Lower lobe of right lung (tissue), 2 donors: ENCODE measurements at regions not wholly inside any gene's neighbourhood (a gene's known extent, or its start where the extent isn't known, plus 50 kb on each side); places are given as distances from the start of the nearest gene placed in this dataset.

Experiments
- ATAC-seq, 2 donors: fragments of 200-7000 bp; cut with Tn5 transposase; one replicate each; pipeline ENCODE4 v1.9.1; 2020 to 2022; ENCODE audit warnings: mild to moderate bottlenecking in 2 of 2, moderate library complexity in 2 of 2
- DNase-seq: peaks from one replicate; pipeline ENCODE4 v3.0.0-alpha.2; 2020
- H3K27ac ChIP-seq: fragments of 200-600 bp; one replicate; pipeline ENCODE4 v1.8.0; 2022
- H3K27me3 ChIP-seq: fragments of 200-600 bp; one replicate; pipeline ENCODE4 v1.8.0; 2022; ENCODE audit warnings: low read depth
- H3K36me3 ChIP-seq: fragments of 200-600 bp; one replicate; pipeline ENCODE4 v1.8.0; 2022; ENCODE audit warnings: mild to moderate bottlenecking
- H3K4me1 ChIP-seq: fragments of 200-600 bp; one replicate; pipeline ENCODE4 v1.8.0; 2022
- H3K4me3 ChIP-seq: fragments of 200-600 bp; one replicate; pipeline ENCODE4 v1.8.0; 2022; ENCODE audit warnings: mild to moderate bottlenecking
- H3K9me3 ChIP-seq: fragments of 200-600 bp; one replicate; pipeline ENCODE4 v1.8.0; 2022
- CTCF ChIP-seq: fragments of 200-600 bp; IDR thresholded peaks from one replicate; pipeline ENCODE4 v1.8.0; 2022; ENCODE audit warnings: antibody characterized with exemption, mild to moderate bottlenecking
- intact Hi-C: fragments of 100-400 bp; cut with DNase I; formaldehyde crosslinking; loops from one replicate; pipeline ENCODE4 v1.11.0; 2022
- donor health status: DM: no; HTN: yes; CAD: no; lungs with severe emphysema.

- no peak overlapping the region for H3K27ac ChIP-seq
- ATAC-seq = no peak
Measured at GRCh38 chr6:68082086-68082485, 553.0 kb upstream of the ADGRB3 start.

GRCh38 chr6:68080074-68080473 is 555.0 kb upstream of the ADGRB3 start:
- no peaks in the 10 kb centered on the region for H3K9me3 ChIP-seq
- ATAC-seq (no peak), DNase-seq (no peak)
- no peak overlapping the region for H3K27ac ChIP-seq
- no peaks in the 10 kb centered on the region for H3K4me1 ChIP-seq
- intact Hi-C loops = no loop called here
- H3K27me3 ChIP-seq = no peaks in the 10 kb centered on the region
- TF ChIP-seq CTCF = no peak
- H3K36me3 ChIP-seq = no peaks in the 10 kb centered on the region
- H3K4me3 ChIP-seq = no peak overlapping the region

More at GRCh38 chr6:68082086-68082485, 553.0 kb upstream of the ADGRB3 start:
- H3K27me3 ChIP-seq = no peaks in the 10 kb centered on the region
- TF ChIP-seq CTCF = no peak
- no peaks in the 10 kb centered on the region for H3K9me3 ChIP-seq
- intact Hi-C loops = no loop called here
- no peaks in the 10 kb centered on the region for H3K36me3 ChIP-seq
- H3K4me1 ChIP-seq = no peaks in the 10 kb centered on the region
- no peak for DNase-seq
- no peak overlapping the region for H3K4me3 ChIP-seq

- no peaks in the 10 kb centered on the region for H3K36me3 ChIP-seq
- H3K9me3 ChIP-seq = no peaks in the 10 kb centered on the region
- no peaks in the 10 kb centered on the region for H3K27me3 ChIP-seq
- no peaks in the 10 kb centered on the region for H3K4me1 ChIP-seq
- no peak overlapping the region for H3K27ac ChIP-seq
- intact Hi-C loops = no loop called here
- no peak for TF ChIP-seq CTCF
- DNase-seq = no peak
- ATAC-seq = no peak
- no peak overlapping the region for H3K4me3 ChIP-seq
Measured at GRCh38 chr6:68077661-68078060, 557.4 kb upstream of the ADGRB3 start.

GRCh38 chr6:68071740-68072139 is 563.3 kb upstream of the ADGRB3 start:
- H3K27ac ChIP-seq = no peak overlapping the region
- no peak for ATAC-seq

GRCh38 chr6:68069921-68070710 is 565.0 kb upstream of the ADGRB3 start:
- intact Hi-C loops = no loop called here
- H3K27ac ChIP-seq = no peak overlapping the region
- no peaks in the 10 kb centered on the region for H3K36me3 ChIP-seq
- H3K4me1 ChIP-seq = no peaks in the 10 kb centered on the region
- no peak for TF ChIP-seq CTCF
- H3K27me3 ChIP-seq = no peaks in the 10 kb centered on the region
- no peaks in the 10 kb centered on the region for H3K9me3 ChIP-seq
- no peak overlapping the region for H3K4me3 ChIP-seq
- DNase-seq = no peak
- no peak for ATAC-seq

More at GRCh38 chr6:68071740-68072139, 563.3 kb upstream of the ADGRB3 start:
- intact Hi-C loops = no loop called here
- no peak overlapping the region for H3K4me3 ChIP-seq
- no peaks in the 10 kb centered on the region for H3K9me3 ChIP-seq
- no peak for TF ChIP-seq CTCF
- H3K4me1 ChIP-seq = no peaks in the 10 kb centered on the region
- H3K36me3 ChIP-seq = no peaks in the 10 kb centered on the region
- no peak for DNase-seq
- H3K27me3 ChIP-seq = no peaks in the 10 kb centered on the region
